HG02571 (cell line): ENCODE measurements at regions not wholly inside any gene's neighbourhood (a gene's known extent, or its start where the extent isn't known, plus 50 kb on each side); places are given as distances from the start of the nearest gene placed in this dataset.

Source experiments
- ATAC-seq: cut with Tn5 transposase; IDR thresholded peaks from one replicate; pipeline ENCODE4 v1.9.1; 2021; ENCODE audit warnings: mild to moderate bottlenecking, moderate library complexity; ENCODE audit not compliant: unreplicated experiment

DNA sequence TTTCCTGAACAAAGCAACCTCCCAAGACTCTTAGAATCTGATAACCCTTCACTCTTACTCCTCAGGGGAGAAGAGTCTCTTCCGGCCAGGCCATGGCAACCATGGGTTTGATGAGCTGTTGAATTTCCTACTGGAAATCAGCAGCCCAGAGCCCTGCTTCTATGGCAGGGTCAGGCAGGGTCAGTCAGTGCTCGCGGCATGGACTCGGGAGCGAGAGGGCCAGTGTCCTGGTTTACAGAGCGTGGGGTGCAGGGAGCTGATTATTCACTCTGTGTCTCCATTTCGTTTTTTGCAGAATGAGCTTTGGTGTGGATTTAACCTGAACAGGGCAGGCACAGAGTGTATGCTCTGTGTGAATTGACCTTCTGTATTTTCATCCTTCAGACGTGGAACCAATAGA, 340.6 kb upstream of the SFSWAP start:
- ATAC-seq: no peak

DNA sequence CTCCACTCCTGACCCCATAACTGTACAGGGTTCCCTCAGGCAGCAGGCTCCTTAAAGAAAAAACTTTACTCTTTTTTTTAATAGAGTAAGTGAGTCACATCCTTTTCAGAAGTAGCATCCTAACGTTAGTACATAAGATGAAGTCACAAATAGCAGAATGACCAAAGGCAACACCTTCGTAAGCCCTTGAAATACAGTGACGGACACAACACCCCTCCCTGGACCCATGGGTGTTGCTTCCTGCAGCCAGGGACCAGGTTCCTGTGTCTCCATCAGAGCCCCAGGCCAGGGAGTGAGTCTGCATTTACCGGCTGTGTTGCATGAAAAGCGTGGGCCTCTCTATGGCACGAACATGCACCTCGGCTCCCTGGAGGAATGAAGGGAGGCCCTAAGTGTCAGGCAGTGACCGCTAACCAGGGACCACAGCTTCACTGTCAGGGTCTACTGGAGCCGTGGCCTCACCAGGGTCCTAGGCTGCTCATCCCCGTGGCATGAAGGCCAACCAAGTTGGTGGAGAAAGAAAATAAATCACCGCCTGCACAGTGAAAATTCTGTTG, 340.0 kb upstream of the SFSWAP start:
- no peak for ATAC-seq

DNA sequence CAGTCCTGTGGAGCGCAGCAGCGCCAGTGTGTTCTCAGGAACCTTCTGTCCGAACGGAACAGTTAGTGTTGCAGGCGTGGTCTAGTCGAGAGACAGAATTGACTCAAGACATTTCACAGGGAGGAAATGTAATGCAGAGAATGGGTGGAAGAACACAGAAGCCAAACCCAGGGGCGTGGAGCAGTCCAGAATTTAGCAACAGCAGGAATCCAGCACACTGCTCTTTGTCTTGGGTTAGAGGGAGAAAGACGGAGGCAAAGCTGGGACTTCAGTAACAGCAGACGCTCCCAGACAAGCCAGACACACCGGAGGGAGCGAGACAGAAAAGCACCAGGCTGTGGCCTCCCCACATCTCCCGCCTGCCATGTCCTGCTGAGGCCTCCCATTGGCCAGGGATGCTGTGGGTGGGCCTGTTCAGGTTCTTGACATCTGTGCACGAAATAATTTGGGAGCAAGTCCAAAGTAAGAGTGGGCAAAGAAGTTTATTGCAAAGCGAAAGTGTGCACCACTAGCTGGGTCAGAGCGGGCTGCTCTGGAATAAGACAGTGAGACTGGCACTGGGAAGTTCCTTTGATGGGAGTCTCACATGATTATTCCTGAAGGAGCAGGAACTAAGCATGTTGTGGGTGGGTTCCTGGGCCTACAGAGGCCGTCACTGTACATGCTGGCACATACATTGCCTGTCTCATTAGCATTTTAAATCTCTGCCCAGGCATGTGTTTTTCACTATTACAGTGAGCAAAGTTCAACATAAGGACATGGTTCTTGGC, 339.3 kb upstream of the SFSWAP start:
- no peak for ATAC-seq

DNA sequence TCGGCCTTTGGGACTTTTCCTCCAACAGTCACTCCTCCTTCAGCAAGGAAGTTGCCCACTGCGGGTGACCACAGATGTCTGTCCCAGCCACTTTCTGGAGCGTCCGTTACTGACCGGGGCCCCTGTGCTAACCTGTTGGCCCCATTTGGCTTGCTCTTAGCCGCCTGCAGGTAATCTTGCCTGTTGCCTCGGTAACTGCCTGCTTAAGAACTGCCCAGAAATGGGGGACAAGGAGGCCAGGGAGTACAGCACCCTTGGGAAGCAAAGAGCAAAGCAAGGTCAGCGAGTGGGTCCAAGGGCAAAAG, 338.8 kb upstream of the SFSWAP start:
- no peak for ATAC-seq

DNA sequence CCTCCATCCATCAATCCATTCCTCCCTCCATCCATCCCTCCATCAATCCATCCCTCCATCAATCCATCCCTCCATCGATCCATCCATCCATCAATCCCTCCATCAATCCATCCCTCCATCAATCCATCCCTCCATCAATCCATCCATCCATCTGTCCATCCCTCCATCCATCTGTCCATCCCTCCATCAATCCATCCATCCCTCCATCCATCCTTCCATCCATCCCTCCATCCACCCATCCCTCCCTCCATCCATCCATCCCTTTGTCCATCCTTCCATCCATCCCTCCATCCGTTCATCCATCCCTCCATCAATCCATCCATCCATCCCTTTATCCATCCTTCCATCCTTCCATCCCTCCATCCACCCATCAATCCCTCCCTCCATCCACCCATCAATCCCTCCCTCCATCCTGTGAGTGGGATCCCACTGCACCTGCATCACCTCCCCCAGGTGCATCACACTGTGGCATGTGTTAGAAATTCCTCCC, 338.1 kb upstream of the SFSWAP start:
- no peak for ATAC-seq

DNA sequence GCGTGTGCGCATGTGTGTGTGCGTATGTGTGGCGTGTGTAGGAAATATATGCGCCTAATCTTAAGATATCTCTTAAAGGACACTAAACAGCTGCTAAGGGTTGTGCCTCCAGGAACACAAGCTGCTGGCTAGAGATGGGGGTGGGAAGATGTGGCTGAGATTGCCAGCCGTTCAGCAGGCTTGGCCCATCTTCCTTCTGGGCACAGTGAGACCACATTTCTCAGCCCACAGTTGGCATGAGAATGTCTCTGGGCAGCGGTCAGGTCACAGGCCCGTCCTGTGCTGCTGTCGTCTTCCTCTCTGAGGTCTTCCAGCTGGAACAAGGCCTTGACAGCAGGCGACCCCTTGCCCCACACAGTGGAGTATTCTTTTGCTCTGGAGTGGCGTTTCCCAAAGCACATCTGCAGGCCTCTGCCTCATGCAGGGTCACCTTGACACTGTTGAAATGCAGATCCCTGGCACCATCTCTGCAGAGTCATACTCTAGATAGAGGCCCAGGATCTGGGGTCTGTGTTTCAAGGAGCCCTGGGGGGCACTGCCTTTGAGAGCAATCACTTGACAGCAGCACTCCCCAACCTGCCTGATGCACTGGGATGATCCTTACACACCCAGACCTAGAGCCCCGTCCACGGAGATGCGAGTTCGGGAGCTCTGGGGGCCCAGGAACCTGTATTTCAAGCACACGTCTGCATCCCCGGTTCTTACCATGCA, 335.5 kb upstream of the SFSWAP start:
- ATAC-seq: no peak

DNA sequence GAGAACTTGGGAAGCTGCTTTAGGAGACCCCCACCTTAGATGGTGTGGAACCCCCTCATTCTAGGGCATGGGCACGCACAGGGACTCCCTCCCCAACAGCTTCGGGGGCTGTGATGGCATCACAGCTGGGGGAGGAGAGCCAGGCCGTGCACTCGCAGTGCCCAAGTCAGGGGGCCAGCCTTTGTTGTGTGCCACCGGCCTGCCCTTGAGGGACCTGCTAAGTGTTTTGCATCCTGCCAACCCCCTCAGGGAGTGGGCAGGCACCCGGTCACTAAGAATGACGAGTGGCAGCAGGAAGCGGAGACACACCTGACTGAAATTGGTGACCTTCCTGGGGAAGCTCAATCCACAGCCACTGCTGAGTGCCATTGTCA, 334.9 kb upstream of the SFSWAP start:
- no peak for ATAC-seq

DNA sequence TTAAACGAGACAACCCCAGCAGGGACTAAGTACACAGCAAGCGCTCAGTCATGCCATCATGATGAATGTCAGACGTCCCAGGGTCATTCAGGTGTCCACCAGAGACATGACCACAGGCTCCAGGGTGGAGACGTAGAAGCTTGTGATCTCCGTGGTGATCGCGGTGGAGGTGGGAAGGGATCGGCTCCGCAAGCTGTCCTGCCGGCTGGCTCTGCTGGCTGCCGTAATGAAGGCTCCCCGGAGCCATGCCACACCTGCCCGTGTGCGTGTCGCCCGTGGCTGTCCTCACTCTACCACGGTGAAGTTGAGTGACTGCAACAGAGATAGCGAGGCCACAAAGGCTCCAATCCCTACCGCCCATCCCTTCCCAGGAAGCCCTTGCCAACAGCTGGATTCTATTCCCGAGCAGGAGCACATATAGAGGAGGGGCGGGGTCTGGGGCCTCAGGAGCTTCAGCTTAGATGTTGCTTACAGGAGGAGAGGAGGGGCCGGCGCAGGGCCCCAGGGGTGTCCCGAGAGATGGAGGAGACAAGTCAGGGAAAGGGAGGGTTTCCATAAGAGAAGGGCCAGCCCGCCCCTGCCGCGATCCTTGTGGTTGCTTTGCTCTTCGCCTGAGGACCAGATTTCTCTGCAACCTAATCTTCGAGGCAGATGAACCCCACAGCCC, 332.6 kb upstream of the SFSWAP start:
- ATAC-seq: no peak

DNA sequence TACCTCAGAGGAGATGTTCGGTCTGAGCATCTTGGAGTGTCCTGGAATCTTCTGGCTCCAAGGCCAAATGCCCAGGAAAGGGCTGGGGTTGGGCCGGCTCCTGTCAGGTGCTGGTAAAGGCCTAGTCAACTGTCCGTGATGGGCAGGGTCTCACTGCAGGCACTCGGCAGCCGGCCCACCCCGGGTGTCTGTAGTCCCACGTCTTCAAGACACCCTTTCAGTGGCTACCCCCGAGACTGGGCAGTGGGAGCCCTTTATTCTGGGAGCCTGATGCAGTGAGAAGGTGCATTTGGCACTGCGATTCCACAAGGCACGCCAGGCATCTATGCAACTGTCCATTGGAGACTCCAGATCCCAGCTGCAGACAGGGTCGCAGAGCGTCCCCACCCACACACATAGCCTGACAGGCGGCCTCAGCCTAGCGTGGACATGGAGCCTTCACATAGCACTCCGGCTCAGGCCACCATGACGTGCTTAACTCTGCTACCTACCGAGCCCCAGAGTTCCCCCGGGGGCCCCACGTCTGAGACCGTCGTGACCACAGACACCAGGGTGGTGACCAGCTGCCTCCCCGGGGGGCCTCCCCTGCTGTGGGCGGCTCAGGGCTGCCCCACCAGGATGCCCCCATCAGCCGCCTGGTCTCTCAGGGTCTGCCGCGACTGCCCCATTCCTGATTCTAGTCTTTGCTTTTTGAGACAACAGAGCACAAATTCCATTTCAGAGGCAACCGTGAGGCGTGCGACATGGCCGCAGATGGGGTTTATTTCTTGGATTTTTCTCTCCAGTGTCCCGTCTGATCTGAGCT, 331.8 kb upstream of the SFSWAP start:
- no peak for ATAC-seq

DNA sequence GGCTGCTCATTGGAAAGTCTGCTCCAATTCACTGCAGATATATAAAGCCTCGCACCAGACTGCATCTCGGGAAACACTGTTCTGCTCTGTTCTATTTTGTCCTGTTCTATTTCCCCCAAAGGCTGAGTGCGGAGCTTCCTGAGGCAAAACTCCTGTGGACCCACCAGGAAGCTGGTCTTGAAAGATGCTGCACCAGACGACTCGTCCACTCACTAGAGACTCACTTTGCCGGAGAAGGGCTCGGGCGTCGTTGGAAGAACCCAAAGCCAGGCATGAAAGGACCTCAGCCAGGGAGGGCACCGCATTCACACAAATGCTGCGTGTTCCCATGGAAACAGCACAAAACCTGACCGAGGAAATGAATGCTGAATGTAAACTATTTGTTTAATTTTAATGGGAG, 331.2 kb upstream of the SFSWAP start:
- no peak for ATAC-seq

DNA sequence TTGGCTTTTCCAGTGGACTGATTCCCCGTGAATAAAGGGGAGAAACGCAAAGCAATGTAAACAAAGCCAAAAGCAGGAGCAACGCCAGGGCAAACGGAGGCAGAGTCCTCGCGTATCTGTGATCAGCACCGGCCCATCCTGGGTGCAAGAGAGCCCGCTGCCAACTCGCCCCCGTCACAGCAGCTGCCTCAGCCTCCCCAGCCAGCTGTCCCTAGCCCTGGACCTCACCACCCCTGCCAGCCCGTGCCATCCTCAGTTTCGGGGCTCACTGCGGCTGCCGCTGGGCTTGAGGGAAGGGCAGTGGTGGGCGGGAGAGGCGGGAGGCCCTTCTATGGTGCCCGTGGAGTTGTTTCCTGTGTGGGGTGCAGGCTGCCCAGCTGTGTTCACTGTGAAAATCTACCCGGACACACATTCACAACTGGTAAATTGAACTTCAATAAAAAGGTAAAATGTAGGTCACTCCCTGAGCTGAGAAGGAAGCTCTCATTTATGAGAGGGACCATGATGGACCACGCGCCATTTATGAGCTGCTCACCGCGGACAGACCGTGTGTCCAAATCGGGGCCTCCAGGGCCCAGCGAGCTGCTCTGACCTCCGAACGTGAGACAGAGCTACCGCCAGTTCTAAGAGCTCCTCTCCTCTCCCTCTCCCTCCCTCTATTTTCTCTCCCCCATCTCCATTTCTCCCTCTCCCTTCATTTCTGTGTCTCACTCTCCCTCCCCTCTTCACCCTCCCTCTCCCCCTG, 330.5 kb upstream of the SFSWAP start:
- ATAC-seq: no peak

DNA sequence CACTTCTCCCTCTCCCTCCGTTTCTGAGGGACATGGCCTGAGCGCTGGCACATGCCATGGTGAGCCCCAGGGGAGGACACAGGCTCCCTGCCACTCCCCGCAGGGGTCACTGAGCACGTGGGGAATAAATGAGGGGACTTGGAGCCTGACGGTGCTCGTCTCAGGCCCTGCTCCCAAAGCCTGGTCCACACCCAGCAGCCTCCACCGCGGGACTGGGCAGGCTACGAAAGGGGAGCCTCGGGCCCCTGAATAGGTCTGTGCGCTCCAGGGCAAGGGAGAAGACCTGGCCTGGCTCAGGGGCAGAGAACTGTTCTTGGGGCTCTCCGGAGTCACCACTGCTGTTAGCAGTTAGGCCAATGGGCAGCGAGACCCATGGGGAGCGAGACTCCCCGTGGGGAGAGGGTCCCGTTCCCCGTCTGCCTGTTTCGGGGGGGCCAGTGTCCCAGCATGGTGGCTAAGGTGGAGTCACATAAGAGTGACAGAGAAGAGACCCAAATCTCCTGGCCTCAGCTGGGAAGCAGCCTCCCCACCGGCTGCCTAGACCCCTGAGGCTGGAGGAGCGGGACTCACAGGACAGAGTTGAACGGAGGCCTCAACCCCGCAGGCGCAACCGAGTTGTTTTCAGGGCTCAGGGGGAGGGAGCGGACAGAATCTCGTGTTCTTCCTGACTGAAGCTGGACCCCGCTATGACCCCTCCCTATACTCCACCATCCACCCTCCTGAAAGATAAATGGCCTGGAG, 329.8 kb upstream of the SFSWAP start:
- no peak for ATAC-seq

DNA sequence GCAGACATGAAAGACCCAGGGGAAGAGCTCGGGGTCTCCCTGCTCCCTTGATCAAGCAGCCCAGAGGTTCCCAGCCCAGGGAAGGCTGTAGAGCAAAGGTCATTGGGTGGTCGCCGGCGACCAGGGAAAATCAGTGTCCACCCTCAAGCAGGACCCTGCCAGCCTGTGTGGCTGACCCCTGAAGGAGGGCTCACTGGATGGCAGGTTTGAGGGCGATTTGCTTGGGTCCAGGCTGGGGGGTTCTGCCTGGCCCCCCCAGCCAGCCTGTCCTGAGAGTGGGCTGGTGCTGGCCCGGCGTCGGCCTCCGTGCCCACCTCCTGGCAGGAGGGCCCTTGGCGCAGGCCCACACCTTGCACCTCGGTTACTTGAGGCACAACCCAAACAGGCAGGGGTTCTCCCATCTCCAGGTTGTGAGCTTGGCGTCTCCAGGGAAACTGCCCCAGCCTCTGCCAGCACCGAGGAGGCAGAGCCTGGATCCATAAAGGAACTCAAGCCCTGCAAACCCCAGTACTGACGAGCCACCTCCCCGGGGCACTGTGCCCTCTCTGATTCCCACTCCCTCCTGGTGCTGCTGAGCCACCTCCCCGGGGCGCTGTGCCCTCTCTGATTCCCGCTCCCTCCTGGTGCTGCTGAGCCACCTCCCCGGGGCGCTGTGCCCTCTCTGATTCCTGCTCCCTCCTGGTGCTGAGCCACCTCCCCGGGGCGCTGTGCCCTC, 329.0 kb upstream of the SFSWAP start:
- no peak for ATAC-seq

DNA sequence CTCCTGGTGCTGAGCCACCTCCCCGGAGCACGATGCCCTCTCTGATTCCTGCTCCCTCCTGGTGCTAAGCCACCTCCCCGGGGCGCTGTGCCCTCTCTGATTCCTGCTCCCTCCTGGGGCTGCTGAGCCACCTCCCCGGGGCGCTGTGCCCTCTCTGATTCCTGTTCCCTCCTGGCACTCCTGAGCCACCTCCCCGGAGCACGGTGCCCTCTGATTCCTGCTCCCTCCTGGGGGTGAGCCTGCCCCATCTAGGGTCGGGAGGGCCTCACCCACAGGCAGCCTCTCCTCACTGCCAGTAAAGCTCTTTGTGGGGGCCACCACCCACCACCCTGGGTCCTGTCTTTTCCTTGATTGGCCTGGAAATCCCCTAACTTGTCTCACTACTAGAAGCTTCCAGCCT, 327.6 kb upstream of the SFSWAP start:
- ATAC-seq: no peak

DNA sequence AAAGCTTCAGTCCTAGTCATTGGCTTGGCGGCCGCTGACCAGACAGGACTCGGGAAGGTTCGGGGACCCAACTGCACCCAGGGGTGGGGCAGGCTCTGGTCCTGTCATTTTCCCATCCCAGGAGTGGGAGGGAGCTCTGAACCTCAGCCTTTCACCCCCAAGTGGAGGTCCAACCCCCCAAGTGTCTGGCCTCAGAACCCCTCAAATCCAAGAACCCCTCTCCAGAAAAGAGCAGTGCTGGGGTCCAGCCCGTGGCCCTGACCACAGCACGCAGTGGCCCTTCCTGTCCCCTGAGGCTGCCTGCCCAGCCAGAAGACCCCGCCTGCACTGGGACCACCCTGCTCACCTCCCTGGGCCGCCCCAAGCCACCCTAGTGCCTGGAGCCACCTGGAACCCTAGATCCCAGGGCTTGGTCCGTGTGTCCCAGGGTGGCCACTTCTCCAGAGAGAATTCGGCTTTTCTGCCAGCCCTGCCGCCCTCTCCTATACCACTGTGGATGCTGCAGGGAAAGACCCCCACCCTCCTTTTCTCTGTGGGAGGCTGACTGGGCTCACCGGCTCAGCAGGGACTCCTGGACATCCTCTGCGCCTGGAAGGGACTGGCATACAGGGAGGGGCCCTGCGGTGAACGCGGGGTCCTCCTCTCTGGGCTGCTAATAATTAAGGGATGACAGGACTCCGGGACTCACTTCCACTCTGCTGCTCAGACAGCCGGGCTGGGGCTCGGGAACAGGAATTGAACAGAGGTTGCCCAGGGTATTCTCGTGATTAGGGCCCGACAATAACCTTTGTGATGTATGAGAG, 326.9 kb upstream of the SFSWAP start:
- no peak for ATAC-seq

DNA sequence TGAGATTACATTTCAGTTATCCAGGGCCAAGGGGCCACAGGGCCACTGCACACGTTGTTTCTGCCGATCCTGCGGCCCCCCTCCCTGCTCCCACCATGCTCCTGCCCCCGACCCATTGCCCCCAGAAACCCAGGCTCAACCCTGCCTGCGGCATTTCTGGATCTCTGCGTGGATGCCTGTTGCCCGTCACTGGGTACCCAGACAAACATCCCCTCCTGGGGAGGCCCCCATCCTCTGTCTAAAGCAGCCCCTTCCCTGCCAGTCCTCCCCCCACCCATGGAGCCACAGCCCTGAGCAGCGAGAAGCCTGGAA, 326.4 kb upstream of the SFSWAP start:
- no peak for ATAC-seq

DNA sequence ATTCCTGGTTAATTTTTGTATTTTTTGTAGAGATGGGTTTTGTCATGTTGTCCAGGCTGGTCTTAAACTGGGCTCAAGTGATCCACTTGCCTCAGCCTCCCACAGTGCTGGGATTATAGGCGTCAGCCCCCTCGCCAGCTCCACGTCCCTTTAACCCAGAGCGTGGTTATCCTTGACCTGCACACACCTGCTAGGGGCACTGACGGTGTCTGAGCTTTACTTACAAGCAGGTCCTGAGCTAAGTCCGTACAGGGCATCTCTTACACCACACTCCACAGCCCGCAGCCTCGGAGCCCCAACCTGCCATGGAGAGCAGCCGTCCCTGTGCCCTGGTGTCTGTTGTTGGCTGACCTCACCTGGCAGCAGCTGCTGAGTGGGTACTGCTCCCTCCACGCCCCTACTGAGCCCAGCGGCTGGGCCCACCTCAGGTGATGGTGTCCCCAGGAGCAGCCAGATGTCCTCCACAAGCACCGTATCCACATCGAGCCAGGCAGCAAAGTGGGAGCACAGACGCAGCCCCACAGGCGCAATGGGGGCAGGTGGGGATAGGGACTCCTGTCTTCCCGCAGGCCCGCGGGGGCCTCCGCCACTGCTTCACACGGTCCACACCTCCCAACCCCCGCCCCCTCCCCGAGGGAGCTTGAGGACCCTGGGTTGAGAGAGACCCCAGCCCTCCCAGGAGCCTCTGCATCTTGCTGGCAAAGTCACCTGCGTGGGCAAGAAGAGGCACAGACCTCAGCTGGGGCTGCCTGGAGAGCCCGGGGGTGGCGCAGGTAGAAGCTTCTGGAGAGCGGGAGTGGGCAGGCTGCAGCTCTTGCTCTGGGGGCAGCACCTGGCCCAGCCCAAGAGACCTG, 325.4 kb upstream of the SFSWAP start:
- ATAC-seq: no peak

DNA sequence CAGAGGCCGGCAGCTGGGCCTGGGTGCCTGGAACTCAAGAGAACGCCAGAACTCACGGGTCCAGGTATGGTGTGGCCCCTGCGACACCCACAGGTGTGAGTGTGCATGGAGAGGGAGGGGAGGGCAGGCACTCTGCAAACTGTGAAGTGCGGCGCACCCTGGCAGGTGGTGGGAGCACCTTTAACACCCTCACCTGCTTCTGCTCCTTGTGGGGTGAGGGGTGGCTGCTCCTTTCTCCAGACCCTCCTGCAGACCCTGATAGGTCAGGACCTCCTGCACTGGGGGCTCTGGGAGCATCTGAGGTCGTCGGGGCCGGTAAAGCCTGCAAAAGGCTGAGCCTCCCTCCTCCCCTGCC, 324.7 kb upstream of the SFSWAP start:
- no peak for ATAC-seq
